ENCODE measurements at regions not wholly inside any gene's neighbourhood (a gene's known extent, or its start where the extent isn't known, plus 50 kb on each side); places are given as distances from the start of the nearest gene placed in this dataset.

DNA sequence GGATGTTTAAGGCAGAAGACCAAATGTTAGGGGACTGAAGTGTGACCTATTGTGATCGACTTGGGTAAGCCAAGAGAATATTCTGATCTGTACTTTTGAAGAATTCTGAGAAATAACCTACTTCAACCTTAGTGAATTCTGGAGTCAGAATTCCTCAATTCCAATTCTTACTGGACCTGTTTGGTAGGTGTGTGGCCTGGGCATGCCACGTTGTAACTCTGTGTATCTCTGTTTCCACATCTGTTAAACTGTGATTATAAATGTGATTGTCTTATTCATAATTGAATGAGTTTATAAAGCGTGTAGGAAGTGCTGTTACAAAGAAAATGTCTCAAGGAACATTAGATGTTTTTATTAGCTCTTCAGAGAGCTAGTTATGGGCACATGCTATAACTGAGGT, 64.5 kb downstream of the TUSC1 start:
- TF ChIP-seq, protein P1, sequence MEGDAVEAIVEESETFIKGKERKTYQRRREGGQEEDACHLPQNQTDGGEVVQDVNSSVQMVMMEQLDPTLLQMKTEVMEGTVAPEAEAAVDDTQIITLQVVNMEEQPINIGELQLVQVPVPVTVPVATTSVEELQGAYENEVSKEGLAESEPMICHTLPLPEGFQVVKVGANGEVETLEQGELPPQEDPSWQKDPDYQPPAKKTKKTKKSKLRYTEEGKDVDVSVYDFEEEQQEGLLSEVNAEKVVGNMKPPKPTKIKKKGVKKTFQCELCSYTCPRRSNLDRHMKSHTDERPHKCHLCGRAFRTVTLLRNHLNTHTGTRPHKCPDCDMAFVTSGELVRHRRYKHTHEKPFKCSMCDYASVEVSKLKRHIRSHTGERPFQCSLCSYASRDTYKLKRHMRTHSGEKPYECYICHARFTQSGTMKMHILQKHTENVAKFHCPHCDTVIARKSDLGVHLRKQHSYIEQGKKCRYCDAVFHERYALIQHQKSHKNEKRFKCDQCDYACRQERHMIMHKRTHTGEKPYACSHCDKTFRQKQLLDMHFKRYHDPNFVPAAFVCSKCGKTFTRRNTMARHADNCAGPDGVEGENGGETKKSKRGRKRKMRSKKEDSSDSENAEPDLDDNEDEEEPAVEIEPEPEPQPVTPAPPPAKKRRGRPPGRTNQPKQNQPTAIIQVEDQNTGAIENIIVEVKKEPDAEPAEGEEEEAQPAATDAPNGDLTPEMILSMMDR (IDR thresholded peaks at IDR 0.05; ENCODE audit: unreplicated experiment): no peak
- no peaks in the 10 kb centered on the region for H3K27me3 Mint-ChIP-seq (ENCODE audit: unreplicated experiment)
- H3K36me3 Mint-ChIP-seq (ENCODE audit: low read depth, unreplicated experiment): no peaks in the 10 kb centered on the region
- no peaks in the 10 kb centered on the region for H3K9me3 Mint-ChIP-seq (ENCODE audit: unreplicated experiment)
- no peak for DNase-seq (ENCODE audit: low spot score)
- no peak overlapping the region for H3K4me3 Mint-ChIP-seq (ENCODE audit: unreplicated experiment)
- H3K4me1 Mint-ChIP-seq (ENCODE audit: unreplicated experiment): no peaks in the 10 kb centered on the region
- no peak overlapping the region for H3K27ac Mint-ChIP-seq (ENCODE audit: unreplicated experiment)

DNA sequence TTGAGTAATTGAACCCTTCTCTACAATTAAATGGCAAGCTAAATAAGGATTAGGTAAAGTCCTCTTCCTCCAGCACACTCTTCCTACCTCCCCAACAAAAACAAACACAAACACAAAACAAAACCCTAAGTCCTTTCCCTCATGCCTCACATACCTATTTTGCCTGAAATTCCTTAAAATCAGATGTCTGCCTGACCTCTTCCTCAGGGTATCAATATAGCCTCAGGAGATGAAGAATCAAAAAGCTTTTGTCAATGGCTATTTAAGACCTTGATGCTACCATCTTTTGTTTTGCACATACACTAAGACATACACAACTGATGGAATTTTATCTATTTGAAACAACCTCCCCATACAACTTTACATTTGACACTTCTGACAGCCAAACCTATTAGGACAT, 75.1 kb downstream of the TUSC1 start:
- no peak for DNase-seq (ENCODE audit: low spot score)
- no peaks in the 10 kb centered on the region for H3K9me3 Mint-ChIP-seq (ENCODE audit: unreplicated experiment)
- H3K36me3 Mint-ChIP-seq (ENCODE audit: low read depth, unreplicated experiment): no peaks in the 10 kb centered on the region
- no peaks in the 10 kb centered on the region for H3K27me3 Mint-ChIP-seq (ENCODE audit: unreplicated experiment)
- no peak overlapping the region for H3K27ac Mint-ChIP-seq (ENCODE audit: unreplicated experiment)
- TF ChIP-seq, protein P1 (IDR thresholded peaks at IDR 0.05; ENCODE audit: unreplicated experiment): no peak
- peaks cover 6% of the 10 kb centered on the region for H3K4me1 Mint-ChIP-seq (ENCODE audit: unreplicated experiment)
- no peak overlapping the region for H3K4me3 Mint-ChIP-seq (ENCODE audit: unreplicated experiment)

DNA sequence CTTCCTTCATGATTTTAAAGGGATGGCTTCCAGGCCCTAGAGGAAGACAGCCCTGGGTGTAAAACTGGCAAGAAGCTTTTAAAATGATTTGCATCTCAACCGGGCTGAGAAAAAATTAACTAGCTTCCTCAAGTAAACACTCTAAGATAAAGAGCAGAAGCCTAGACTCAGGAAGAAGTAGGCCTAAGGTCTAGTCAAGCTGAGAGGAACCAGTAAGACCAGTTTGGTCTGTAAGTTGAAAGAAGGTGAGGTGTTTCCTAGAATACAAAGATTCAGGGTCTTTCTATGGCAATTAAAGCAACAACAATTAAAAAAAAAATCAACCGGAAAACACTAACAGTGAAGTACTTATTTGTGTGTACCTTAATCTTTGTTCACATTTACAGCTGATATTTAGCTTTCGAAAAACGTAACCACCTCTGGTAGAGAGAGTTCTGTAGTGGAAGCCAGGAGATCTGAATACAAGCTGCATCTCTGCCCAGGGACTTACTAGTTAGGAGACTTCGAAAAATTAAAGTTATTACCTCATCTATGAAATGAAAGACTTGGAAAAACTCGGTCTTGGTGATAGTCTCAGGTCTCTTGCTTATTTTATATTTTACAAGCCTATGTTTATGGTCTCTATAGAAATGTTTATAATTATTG, 75.7 kb downstream of the TUSC1 start:
- no peak for DNase-seq (ENCODE audit: low spot score)
- peaks cover 2% of the 10 kb centered on the region for H3K4me1 Mint-ChIP-seq (ENCODE audit: unreplicated experiment)
- no peaks in the 10 kb centered on the region for H3K27me3 Mint-ChIP-seq (ENCODE audit: unreplicated experiment)
- no peaks in the 10 kb centered on the region for H3K36me3 Mint-ChIP-seq (ENCODE audit: low read depth, unreplicated experiment)
- H3K27ac Mint-ChIP-seq (ENCODE audit: unreplicated experiment): no peak overlapping the region
- TF ChIP-seq, protein P1 (IDR thresholded peaks at IDR 0.05; ENCODE audit: unreplicated experiment): no peak
- H3K9me3 Mint-ChIP-seq (ENCODE audit: unreplicated experiment): no peaks in the 10 kb centered on the region
- H3K4me3 Mint-ChIP-seq (ENCODE audit: unreplicated experiment): no peak overlapping the region

DNA sequence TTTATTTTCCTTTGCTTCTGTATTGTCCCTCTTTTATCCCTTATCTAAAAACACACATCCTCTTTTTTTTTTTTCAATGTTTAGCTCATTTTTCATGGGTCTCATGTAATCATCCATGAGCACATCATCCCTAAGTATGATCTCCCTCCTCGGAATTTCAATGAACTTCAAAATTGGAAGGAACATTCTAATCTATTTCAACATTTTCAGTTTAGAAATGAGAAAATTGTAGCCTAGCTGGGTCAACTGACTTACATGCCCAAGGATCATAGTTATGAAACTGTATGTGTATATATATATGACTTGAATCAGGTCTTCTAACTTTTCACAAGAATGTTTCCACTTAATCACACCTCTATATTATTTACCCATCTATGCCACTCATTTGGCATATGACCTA, 77.7 kb downstream of the TUSC1 start:
- Mint-ChIP-seq H3K9me3 (ENCODE audit: unreplicated experiment) (no peaks in the 10 kb centered on the region), H3K27me3 (ENCODE audit: unreplicated experiment) (no peaks in the 10 kb centered on the region), H3K4me1 (ENCODE audit: unreplicated experiment) (peaks cover 2% of the 10 kb centered on the region), H3K27ac (ENCODE audit: unreplicated experiment) (no peak overlapping the region), H3K4me3 (ENCODE audit: unreplicated experiment) (no peak overlapping the region), H3K36me3 (ENCODE audit: low read depth, unreplicated experiment) (no peaks in the 10 kb centered on the region)
- DNase-seq (ENCODE audit: low spot score): no peak
- TF ChIP-seq, protein P1 (IDR thresholded peaks at IDR 0.05; ENCODE audit: unreplicated experiment): no peak

DNA sequence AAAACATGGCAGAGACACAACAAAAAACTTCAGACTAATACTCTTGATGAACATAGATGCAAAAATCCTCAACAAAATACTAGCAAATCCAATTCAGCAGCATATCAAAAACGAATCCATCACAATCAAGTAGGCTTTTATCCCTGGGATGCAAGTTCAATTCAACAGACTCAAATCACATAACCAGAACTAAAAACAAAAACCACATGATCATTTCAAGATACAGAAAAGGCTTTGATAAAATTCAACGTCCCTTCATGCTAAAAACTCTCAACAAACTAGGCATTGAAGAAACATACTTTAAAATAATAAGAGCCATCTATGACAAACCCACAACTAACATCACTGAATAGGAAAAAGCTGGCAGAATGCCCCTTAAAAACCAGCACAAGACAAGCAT, 93.6 kb downstream of the TUSC1 start:
- Mint-ChIP-seq H3K36me3 (ENCODE audit: low read depth, unreplicated experiment) (no peaks in the 10 kb centered on the region), H3K4me3 (ENCODE audit: unreplicated experiment) (no peak overlapping the region), H3K27ac (ENCODE audit: unreplicated experiment) (no peak overlapping the region), H3K27me3 (ENCODE audit: unreplicated experiment) (peaks cover 1% of the 10 kb centered on the region), H3K9me3 (ENCODE audit: unreplicated experiment) (no peaks in the 10 kb centered on the region), H3K4me1 (ENCODE audit: unreplicated experiment) (no peaks in the 10 kb centered on the region)
- TF ChIP-seq, protein P1 (IDR thresholded peaks at IDR 0.05; ENCODE audit: unreplicated experiment): no peak
- no peak for DNase-seq (ENCODE audit: low spot score)
